ENCODE measurements at regions not wholly inside any gene's neighbourhood (a gene's known extent, or its start where the extent isn't known, plus 50 kb on each side); places are given as distances from the start of the nearest gene placed in this dataset.

DNA sequence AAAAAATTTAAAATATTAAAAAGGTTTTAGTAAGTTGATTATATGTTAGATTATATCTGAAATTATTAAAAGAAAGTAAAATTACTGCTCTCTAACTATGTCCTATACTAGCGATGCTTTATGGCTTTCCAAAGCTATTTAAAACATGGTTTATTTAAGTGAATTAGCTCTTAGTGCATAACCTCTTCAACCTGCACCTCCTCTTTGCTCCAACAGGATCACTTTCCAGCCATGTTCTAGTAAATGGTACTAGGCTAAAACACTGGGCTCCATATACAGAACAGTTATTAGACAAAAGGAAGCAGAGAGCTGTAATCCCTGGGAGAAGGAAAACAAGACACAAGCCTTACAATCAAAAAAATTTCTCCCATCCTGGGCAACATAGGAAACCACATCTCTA is 314.9 kb upstream of the ECI2 start:
- H3K9ac ChIP-seq (ENCODE audit: low read depth, low read length): no peak overlapping the region
- no peaks in the 10 kb centered on the region for H3K36me3 ChIP-seq (ENCODE audit: insufficient read depth, low read length)
- H3K4me3 ChIP-seq (ENCODE audit: low read length): no peak overlapping the region
- H3K9me3 ChIP-seq (ENCODE audit: insufficient read depth, low read depth, low read length): peaks cover 4% of the 10 kb centered on the region; the same call in 1 of the 2 replicates
- H3K27me3 ChIP-seq (ENCODE audit: insufficient read depth, low read length): no peaks in the 10 kb centered on the region
- H3K27ac ChIP-seq (ENCODE audit: low read depth, low read length): no peak overlapping the region
- no CpG with 5 or more reads among the region's 1 CpG for WGBS
- H3K4me1 ChIP-seq (ENCODE audit: insufficient read depth, low read length): no peaks in the 10 kb centered on the region

DNA sequence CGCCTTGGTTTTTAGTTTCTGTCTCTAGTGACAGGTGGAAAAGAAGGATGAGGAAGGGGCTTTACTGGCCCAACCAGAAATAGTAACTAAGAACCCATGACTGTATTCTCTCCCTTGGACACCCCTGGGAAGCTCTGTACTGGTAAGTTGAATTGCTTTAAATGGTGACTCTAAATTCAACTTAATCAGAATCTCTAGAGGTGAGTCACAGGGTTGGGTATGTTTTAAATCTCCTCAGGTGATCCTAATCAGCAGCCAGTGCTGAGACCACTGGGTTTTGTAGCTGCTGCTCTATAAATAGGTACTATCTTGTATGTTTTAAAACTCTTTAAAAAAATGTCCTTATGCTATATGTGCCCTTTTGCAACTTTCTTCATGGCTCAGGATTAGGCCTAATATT is 314.0 kb upstream of the ECI2 start:
- WGBS: 86% methylated on average over 1 of the region's 1 CpG
- no peak overlapping the region for H3K9ac ChIP-seq (ENCODE audit: low read depth, low read length)

GRCh38 chr6:4448841-4449240 is 313.5 kb upstream of the ECI2 start:
- H3K27me3 ChIP-seq (ENCODE audit: insufficient read depth, low read length): no peaks in the 10 kb centered on the region
- peaks cover 4% of the 10 kb centered on the region; the same call in 1 of the 2 replicates for H3K9me3 ChIP-seq (ENCODE audit: insufficient read depth, low read depth, low read length)
- H3K4me1 ChIP-seq (ENCODE audit: insufficient read depth, low read length): no peaks in the 10 kb centered on the region
- no peaks in the 10 kb centered on the region for H3K36me3 ChIP-seq (ENCODE audit: insufficient read depth, low read length)
- H3K4me3 ChIP-seq (ENCODE audit: low read length): no peak overlapping the region
- no peak overlapping the region for H3K9ac ChIP-seq (ENCODE audit: low read depth, low read length)
- WGBS: 94% methylated on average over 1 of the region's 3 CpGs
- H3K27ac ChIP-seq (ENCODE audit: low read depth, low read length): no peak overlapping the region

More for the DNA sequence above, 314.0 kb upstream of the ECI2 start:
- H3K4me3 ChIP-seq (ENCODE audit: low read length): no peak overlapping the region
- no peak overlapping the region for H3K27ac ChIP-seq (ENCODE audit: low read depth, low read length)
- H3K36me3 ChIP-seq (ENCODE audit: insufficient read depth, low read length): no peaks in the 10 kb centered on the region
- no peaks in the 10 kb centered on the region for H3K4me1 ChIP-seq (ENCODE audit: insufficient read depth, low read length)
- H3K27me3 ChIP-seq (ENCODE audit: insufficient read depth, low read length): no peaks in the 10 kb centered on the region
- H3K9me3 ChIP-seq (ENCODE audit: insufficient read depth, low read depth, low read length): peaks cover 4% of the 10 kb centered on the region; the same call in 1 of the 2 replicates

DNA sequence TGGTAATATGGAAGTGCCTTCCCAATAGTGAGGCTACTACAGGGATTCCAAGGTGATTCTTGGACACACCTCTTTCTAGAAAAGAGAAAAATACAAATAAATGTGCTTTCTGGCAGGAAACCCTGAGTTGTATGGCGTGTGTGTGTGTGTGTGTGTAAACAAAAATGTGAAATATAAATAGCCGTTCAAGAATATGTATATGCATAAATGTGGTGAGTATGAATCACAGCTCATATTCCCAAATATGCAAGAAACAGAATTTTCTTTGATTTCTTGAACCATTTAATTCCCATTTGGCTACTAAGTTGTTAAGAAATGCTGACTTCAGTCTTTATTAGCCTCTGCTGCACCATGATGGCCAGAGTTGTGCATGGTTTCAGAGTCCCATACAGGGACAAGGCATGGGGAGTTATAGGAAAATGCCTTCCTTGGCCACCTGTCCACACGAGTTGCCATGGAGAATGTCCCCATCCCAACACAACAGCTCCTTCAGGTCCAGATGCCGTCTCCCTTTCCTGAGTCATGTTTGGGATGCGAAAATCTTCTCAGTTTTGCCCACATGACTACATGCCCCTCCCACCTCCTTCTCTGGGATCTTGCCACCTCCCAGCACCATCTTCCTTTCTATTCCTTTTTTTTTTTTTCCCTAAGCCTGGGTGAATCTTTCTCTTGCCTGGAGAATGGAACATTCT is 312.4 kb upstream of the ECI2 start:
- Histone ChIP-seq H3K27ac (ENCODE audit: low read depth, low read length) (no peak overlapping the region), H3K4me1 (ENCODE audit: insufficient read depth, low read length) (no peaks in the 10 kb centered on the region), H3K9me3 (ENCODE audit: insufficient read depth, low read depth, low read length) (peaks cover 4% of the 10 kb centered on the region; the same call in 1 of the 2 replicates), H3K27me3 (ENCODE audit: insufficient read depth, low read length) (no peaks in the 10 kb centered on the region), H3K36me3 (ENCODE audit: insufficient read depth, low read length) (no peaks in the 10 kb centered on the region), H3K9ac (ENCODE audit: low read depth, low read length) (no peak overlapping the region), H3K4me3 (ENCODE audit: low read length) (no peak overlapping the region)
- 92% methylated on average over 5 of the region's 5 CpGs for WGBS

DNA sequence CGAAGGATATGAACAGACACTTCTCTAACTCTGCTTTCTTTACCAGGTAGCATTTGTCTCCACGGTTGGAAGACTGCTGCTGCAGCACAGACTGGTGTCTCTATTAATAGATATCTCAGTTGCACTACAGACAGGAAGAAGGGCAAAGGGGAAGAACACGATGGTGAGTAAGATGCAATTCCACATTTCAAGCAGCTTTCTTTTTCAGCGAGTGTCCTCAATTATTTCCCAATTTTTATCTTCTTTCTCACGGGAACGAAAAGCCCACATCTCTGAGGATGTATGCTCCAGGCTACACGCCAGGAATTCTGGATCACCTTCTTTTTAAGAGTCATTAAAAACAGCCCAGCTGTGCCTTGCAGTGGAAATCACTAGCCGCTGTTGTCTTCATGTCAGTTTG is 311.6 kb upstream of the ECI2 start:
- Histone ChIP-seq H3K9ac (ENCODE audit: low read depth, low read length) (no peak overlapping the region), H3K27ac (ENCODE audit: low read depth, low read length) (no peak overlapping the region), H3K36me3 (ENCODE audit: insufficient read depth, low read length) (no peaks in the 10 kb centered on the region), H3K27me3 (ENCODE audit: insufficient read depth, low read length) (no peaks in the 10 kb centered on the region), H3K4me1 (ENCODE audit: insufficient read depth, low read length) (no peaks in the 10 kb centered on the region), H3K4me3 (ENCODE audit: low read length) (no peak overlapping the region), H3K9me3 (ENCODE audit: insufficient read depth, low read depth, low read length) (no peaks in the 10 kb centered on the region)
- WGBS: 95% methylated on average over 8 of the region's 8 CpGs

GRCh38 chr6:4441981-4442434 is 306.6 kb upstream of the ECI2 start:
- H3K27me3 ChIP-seq (ENCODE audit: insufficient read depth, low read length): no peaks in the 10 kb centered on the region
- no peak overlapping the region for H3K4me3 ChIP-seq (ENCODE audit: low read length)
- no peaks in the 10 kb centered on the region for H3K9me3 ChIP-seq (ENCODE audit: insufficient read depth, low read depth, low read length)
- H3K27ac ChIP-seq (ENCODE audit: low read depth, low read length): no peak overlapping the region
- H3K9ac ChIP-seq (ENCODE audit: low read depth, low read length): no peak overlapping the region
- H3K4me1 ChIP-seq (ENCODE audit: insufficient read depth, low read length): no peaks in the 10 kb centered on the region
- H3K36me3 ChIP-seq (ENCODE audit: insufficient read depth, low read length): no peaks in the 10 kb centered on the region

GRCh38 chr6:4439159-4439558 is 303.8 kb upstream of the ECI2 start:
- H3K9ac ChIP-seq (ENCODE audit: low read depth, low read length): no peak overlapping the region
- 83% methylated on average over 1 of the region's 2 CpGs for WGBS
- H3K9me3 ChIP-seq (ENCODE audit: insufficient read depth, low read depth, low read length): no peaks in the 10 kb centered on the region
- H3K4me3 ChIP-seq (ENCODE audit: low read length): no peak overlapping the region
- H3K27ac ChIP-seq (ENCODE audit: low read depth, low read length): no peak overlapping the region
- H3K4me1 ChIP-seq (ENCODE audit: insufficient read depth, low read length): no peaks in the 10 kb centered on the region
- H3K27me3 ChIP-seq (ENCODE audit: insufficient read depth, low read length): no peaks in the 10 kb centered on the region
- H3K36me3 ChIP-seq (ENCODE audit: insufficient read depth, low read length): no peaks in the 10 kb centered on the region

GRCh38 chr6:4437342-4437741 is 302.0 kb upstream of the ECI2 start:
- Histone ChIP-seq H3K27ac (ENCODE audit: low read depth, low read length) (no peak overlapping the region), H3K9ac (ENCODE audit: low read depth, low read length) (no peak overlapping the region), H3K4me3 (ENCODE audit: low read length) (no peak overlapping the region), H3K27me3 (ENCODE audit: insufficient read depth, low read length) (no peaks in the 10 kb centered on the region), H3K36me3 (ENCODE audit: insufficient read depth, low read length) (no peaks in the 10 kb centered on the region), H3K4me1 (ENCODE audit: insufficient read depth, low read length) (no peaks in the 10 kb centered on the region), H3K9me3 (ENCODE audit: insufficient read depth, low read depth, low read length) (no peaks in the 10 kb centered on the region)
- WGBS: 94% methylated on average over 1 of the region's 1 CpG

- Histone ChIP-seq H3K9ac (ENCODE audit: low read depth, low read length) (no peak overlapping the region), H3K9me3 (ENCODE audit: insufficient read depth, low read depth, low read length) (no peaks in the 10 kb centered on the region), H3K27me3 (ENCODE audit: insufficient read depth, low read length) (no peaks in the 10 kb centered on the region), H3K4me1 (ENCODE audit: insufficient read depth, low read length) (no peaks in the 10 kb centered on the region), H3K36me3 (ENCODE audit: insufficient read depth, low read length) (no peaks in the 10 kb centered on the region), H3K27ac (ENCODE audit: low read depth, low read length) (no peak overlapping the region), H3K4me3 (ENCODE audit: low read length) (no peak overlapping the region)
- 76% methylated on average over 2 of the region's 2 CpGs for WGBS
Measured at GRCh38 chr6:4435981-4436445, 300.6 kb upstream of the ECI2 start.

GRCh38 chr6:4434655-4435054 is 299.3 kb upstream of the ECI2 start:
- Histone ChIP-seq H3K9me3 (ENCODE audit: insufficient read depth, low read depth, low read length) (no peaks in the 10 kb centered on the region), H3K36me3 (ENCODE audit: insufficient read depth, low read length) (no peaks in the 10 kb centered on the region), H3K4me3 (ENCODE audit: low read length) (no peak overlapping the region), H3K9ac (ENCODE audit: low read depth, low read length) (no peak overlapping the region), H3K4me1 (ENCODE audit: insufficient read depth, low read length) (no peaks in the 10 kb centered on the region), H3K27me3 (ENCODE audit: insufficient read depth, low read length) (no peaks in the 10 kb centered on the region), H3K27ac (ENCODE audit: low read depth, low read length) (no peak overlapping the region)
- 94% methylated on average over 4 of the region's 4 CpGs for WGBS

DNA sequence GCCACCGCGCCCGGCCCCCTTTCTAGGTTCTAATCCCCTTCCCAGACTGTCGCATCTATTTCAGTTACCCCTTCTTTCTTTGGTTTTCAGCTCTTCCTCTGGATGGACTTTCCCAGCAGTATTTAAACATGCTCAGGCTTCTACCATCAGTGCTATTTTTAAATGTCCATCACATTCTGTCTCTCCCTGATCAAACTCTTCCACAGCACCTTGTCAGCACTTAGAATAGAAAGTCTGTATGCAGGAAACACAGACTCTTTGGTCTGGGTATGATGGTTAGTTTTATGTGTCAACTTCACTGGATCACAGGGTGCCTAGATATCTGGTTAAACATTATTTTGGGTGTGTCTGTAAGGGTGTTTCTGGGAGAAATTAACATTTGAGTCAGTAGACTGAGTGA is 297.8 kb upstream of the ECI2 start:
- 93% methylated on average over 4 of the region's 4 CpGs for WGBS

DNA sequence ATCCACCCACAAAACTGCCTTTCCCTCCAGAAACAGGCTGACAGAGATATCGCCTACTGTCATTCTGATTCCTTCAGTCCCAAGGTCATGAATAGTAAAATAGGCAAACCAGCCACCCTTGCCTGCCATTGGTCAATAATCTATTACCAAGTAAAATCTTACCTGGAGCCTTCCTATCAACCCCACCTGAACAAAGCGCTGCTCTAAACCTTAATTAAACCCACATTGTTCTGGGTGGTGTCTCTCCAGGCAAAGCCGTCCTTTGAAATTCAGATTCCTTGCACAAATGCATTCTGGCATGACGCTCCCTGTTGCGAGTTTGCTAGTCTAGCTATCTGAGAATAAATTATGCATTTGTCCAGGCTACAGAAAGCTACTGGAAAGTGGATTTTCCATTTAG is 291.6 kb upstream of the ECI2 start:
- no peak overlapping the region for H3K27ac ChIP-seq (ENCODE audit: low read depth, low read length)
- WGBS: 84% methylated on average over 5 of the region's 5 CpGs
- no peak overlapping the region for H3K9ac ChIP-seq (ENCODE audit: low read depth, low read length)
- no peaks in the 10 kb centered on the region for H3K27me3 ChIP-seq (ENCODE audit: insufficient read depth, low read length)
- peaks cover 4% of the 10 kb centered on the region; the same call in 1 of the 2 replicates for H3K4me1 ChIP-seq (ENCODE audit: insufficient read depth, low read length)
- no peaks in the 10 kb centered on the region for H3K36me3 ChIP-seq (ENCODE audit: insufficient read depth, low read length)
- peaks cover 14% of the 10 kb centered on the region for H3K9me3 ChIP-seq (ENCODE audit: insufficient read depth, low read depth, low read length)
- no peak overlapping the region for H3K4me3 ChIP-seq (ENCODE audit: low read length)

More for the DNA sequence above, 297.8 kb upstream of the ECI2 start:
- Histone ChIP-seq H3K4me3 (ENCODE audit: low read length) (no peak overlapping the region), H3K4me1 (ENCODE audit: insufficient read depth, low read length) (no peaks in the 10 kb centered on the region), H3K27ac (ENCODE audit: low read depth, low read length) (no peak overlapping the region), H3K27me3 (ENCODE audit: insufficient read depth, low read length) (no peaks in the 10 kb centered on the region), H3K36me3 (ENCODE audit: insufficient read depth, low read length) (no peaks in the 10 kb centered on the region), H3K9ac (ENCODE audit: low read depth, low read length) (no peak overlapping the region), H3K9me3 (ENCODE audit: insufficient read depth, low read depth, low read length) (no peaks in the 10 kb centered on the region)
